PC-9 (cell line): ENCODE measurements at regions not wholly inside any gene's neighbourhood (a gene's known extent, or its start where the extent isn't known, plus 50 kb on each side); places are given as distances from the start of the nearest gene placed in this dataset.

Experiments
- BruUV-seq: library from RNA; stranded (reverse); fragments of 400-500 nt; replicated peaks from 2 replicates; lab custom pipeline; 2021; lab: Mats Ljungman, UMichigan
- CTCF ChIA-PET: fragments of 300-600 bp; sonication (Branson Sonifier 250); formaldehyde crosslinking; loops from one replicate; lab custom pipeline; 2022; ENCODE audit warnings: antibody characterized with exemption; lab: Charles Lee
- POLR2A ChIA-PET: fragments of 300-600 bp; sonication (Branson Sonifier 250); formaldehyde crosslinking; loops from one replicate; lab custom pipeline; 2022; ENCODE audit warnings: antibody characterized with exemption; ENCODE audit not compliant: unreplicated experiment; lab: Charles Lee
- DNase-seq, 2 experiments: peaks; one replicate each; pipeline versions ENCODE4 v3.0.0 to v3.0.0-alpha.2; 2015 to 2022; ENCODE audit warnings: mixed read lengths in 1 of 2
- H2AFZ ChIP-seq: fragments of 200-600 bp; sonication (generic); 2 replicates; pipeline ENCODE4 v1.8.1; 2017; ENCODE audit warnings: antibody characterized with exemption
- H3F3A ChIP-seq: fragments of 200-600 bp; sonication (generic); 2 replicates; pipeline ENCODE4 v1.8.1; 2017; ENCODE audit warnings: antibody characterized with exemption, mild to moderate bottlenecking, low read depth; ENCODE audit not compliant: insufficient read depth
- H3K27ac ChIP-seq: fragments of 200-600 bp; sonication (generic); 2 replicates; pipeline ENCODE4 v1.6.1; 2016; ENCODE audit warnings: mixed run types
- H3K27me3 ChIP-seq: fragments of 200-600 bp; sonication (generic); 2 replicates; pipeline ENCODE4 v1.6.1; 2016; ENCODE audit warnings: low read depth, mixed run types; ENCODE audit not compliant: insufficient read depth
- H3K36me3 ChIP-seq: fragments of 200-600 bp; sonication (generic); 2 replicates; pipeline ENCODE4 v1.6.1; 2016; ENCODE audit warnings: low read depth, mixed run types
- H3K4me1 ChIP-seq: fragments of 200-600 bp; sonication (generic); replicated peaks from 2 replicates; pipeline ENCODE4 v1.6.1; 2016; ENCODE audit warnings: mixed run types; ENCODE audit not compliant: insufficient read depth
- H3K4me2 ChIP-seq: fragments of 200-600 bp; sonication (generic); 2 replicates; pipeline ENCODE4 v1.6.1; 2017; ENCODE audit warnings: mixed run types
- H3K4me3 ChIP-seq: fragments of 200-600 bp; sonication (generic); 2 replicates; pipeline ENCODE4 v1.6.1; 2016; ENCODE audit warnings: mixed run types
- H3K79me2 ChIP-seq: fragments of 200-600 bp; sonication (generic); 2 replicates; pipeline ENCODE4 v1.6.1; 2017; ENCODE audit warnings: low read depth, mixed run types
- H3K9me2 ChIP-seq: fragments of 200-600 bp; sonication (generic); 2 replicates; pipeline ENCODE4 v1.8.1; 2017; ENCODE audit warnings: mild to moderate bottlenecking; ENCODE audit not compliant: insufficient read depth
- H3K9me3 ChIP-seq: fragments of 200-600 bp; sonication (generic); 2 replicates; pipeline ENCODE4 v1.8.1; 2016; ENCODE audit warnings: low read depth; ENCODE audit not compliant: insufficient read depth
- H4K20me1 ChIP-seq: fragments of 200-600 bp; sonication (generic); 2 replicates; pipeline ENCODE4 v1.8.1; 2017; ENCODE audit not compliant: insufficient read depth
- CTCF ChIP-seq: fragments of 200-600 bp; sonication (generic); conservative IDR thresholded peaks from 2 replicates; pipeline ENCODE4 v1.6.1; 2017; ENCODE audit warnings: mixed run types, antibody characterized with exemption, mild to moderate bottlenecking, moderate library complexity
- EZH2 ChIP-seq: fragments of 200-600 bp; sonication (generic); IDR thresholded peaks from 2 replicates; pipeline ENCODE4 v1.8.0; 2017; ENCODE audit warnings: antibody characterized with exemption, low read depth
- intact Hi-C: fragments of 100-400 bp; cut with micrococcal nuclease; formaldehyde crosslinking; loops from one replicate; pipeline ENCODE4 v1.10.0; 2022; ENCODE audit not compliant: unreplicated experiment

GRCh38 chr11:70019576-70020011 is 58.5 kb upstream of the ANO1 start:
- H3K27ac ChIP-seq = no peak overlapping the region
- H3K79me2 ChIP-seq = no peaks in the 10 kb centered on the region
- BruUV-seq = no TSS peak
- intact Hi-C loops = no loop called here
- H3F3A ChIP-seq = peaks cover 41% of the 10 kb centered on the region
- no peaks in the 10 kb centered on the region for H3K27me3 ChIP-seq
- no peak overlapping the region for H3K4me3 ChIP-seq
- DNase-seq = no peak
- no peaks in the 10 kb centered on the region for H4K20me1 ChIP-seq
- no peaks in the 10 kb centered on the region for H3K9me3 ChIP-seq
- H3K4me2 ChIP-seq = 0 out of 2 replicates have a peak overlapping the region, but pooled peaks have one; percentile 30
- CTCF ChIA-PET = no interaction called here
- POLR2A ChIA-PET = interaction anchor here (0.6 kb wide), 2 partner anchors 61 to 140 kb away, joined by 3 to 4 read pairs; no protein-coding TSS in a partner anchor
- no peaks in the 10 kb centered on the region for H3K36me3 ChIP-seq
- H3K4me1 ChIP-seq = peaks cover 56% of the 10 kb centered on the region
- TF ChIP-seq CTCF (no peak), EZH2 (no peak)
- H3K9me2 ChIP-seq = no peaks in the 10 kb centered on the region
- no peak overlapping the region for H2AFZ ChIP-seq

GRCh38 chr11:70020336-70021214 is 57.5 kb upstream of the ANO1 start:
- DNase-seq = no peak
- TF ChIP-seq CTCF = no peak
- no peak for TF ChIP-seq EZH2
- no peak overlapping the region for H3K27ac ChIP-seq
- H3F3A ChIP-seq = peaks cover 32% of the 10 kb centered on the region
- no peaks in the 10 kb centered on the region for H4K20me1 ChIP-seq
- CTCF ChIA-PET = no interaction called here
- BruUV-seq = no TSS peak
- no peaks in the 10 kb centered on the region for H3K79me2 ChIP-seq
- H3K36me3 ChIP-seq = no peaks in the 10 kb centered on the region
- H3K4me1 ChIP-seq = peaks cover 49% of the 10 kb centered on the region
- intact Hi-C loops = no loop called here
- no peaks in the 10 kb centered on the region for H3K9me3 ChIP-seq
- H3K4me2 ChIP-seq = peak overlapping the region; percentile 30; the same call in 1 of the 2 replicates
- H3K4me3 ChIP-seq = no peak overlapping the region
- no peaks in the 10 kb centered on the region for H3K27me3 ChIP-seq
- H2AFZ ChIP-seq = peak overlapping the region; percentile 28; the same call in 1 of the 2 replicates
- POLR2A ChIA-PET = interaction anchor here (0.6 to 0.7 kb wide), 3 partner anchors 29 to 184 kb away, joined by 3 to 4 read pairs (median 3); no protein-coding TSS in a partner anchor
- no peaks in the 10 kb centered on the region for H3K9me2 ChIP-seq

GRCh38 chr11:70021586-70021985 is 56.5 kb upstream of the ANO1 start:
- TF ChIP-seq EZH2 = no peak
- TF ChIP-seq CTCF = no peak
- Histone ChIP-seq H3K9me3 (no peaks in the 10 kb centered on the region), H3K27me3 (no peaks in the 10 kb centered on the region), H3K9me2 (no peaks in the 10 kb centered on the region), H3K36me3 (no peaks in the 10 kb centered on the region), H3F3A (peaks cover 22% of the 10 kb centered on the region), H3K4me1 (peaks cover 39% of the 10 kb centered on the region), H3K79me2 (no peaks in the 10 kb centered on the region), H3K4me2 (no peak overlapping the region), H2AFZ (no peak overlapping the region), H3K27ac (no peak overlapping the region), H3K4me3 (no peak overlapping the region), H4K20me1 (no peaks in the 10 kb centered on the region)
- intact Hi-C loops = no loop called here
- POLR2A ChIA-PET = interaction anchor here (0.6 to 0.7 kb wide), 3 partner anchors 28 to 183 kb away, joined by 3 to 5 read pairs (median 4); no protein-coding TSS in a partner anchor
- BruUV-seq = no TSS peak
- CTCF ChIA-PET = no interaction called here
- no peak for DNase-seq
